Stimulated activated CD8-positive, alpha-beta memory T cell treated with anti-CD3 and anti-CD28 coated beads, Interleukin-7, amount 100 ng/mL, for 4 hours (primary cell): ENCODE measurements at regions not wholly inside any gene's neighbourhood (a gene's known extent, or its start where the extent isn't known, plus 50 kb on each side); places are given as distances from the start of the nearest gene placed in this dataset.

Source experiments
- DNase-seq, 2 donors: peaks; one replicate each; pipeline ENCODE4 v3.0.0-alpha.2; 2020; ENCODE audit warnings: low read depth in 2 of 2

DNA sequence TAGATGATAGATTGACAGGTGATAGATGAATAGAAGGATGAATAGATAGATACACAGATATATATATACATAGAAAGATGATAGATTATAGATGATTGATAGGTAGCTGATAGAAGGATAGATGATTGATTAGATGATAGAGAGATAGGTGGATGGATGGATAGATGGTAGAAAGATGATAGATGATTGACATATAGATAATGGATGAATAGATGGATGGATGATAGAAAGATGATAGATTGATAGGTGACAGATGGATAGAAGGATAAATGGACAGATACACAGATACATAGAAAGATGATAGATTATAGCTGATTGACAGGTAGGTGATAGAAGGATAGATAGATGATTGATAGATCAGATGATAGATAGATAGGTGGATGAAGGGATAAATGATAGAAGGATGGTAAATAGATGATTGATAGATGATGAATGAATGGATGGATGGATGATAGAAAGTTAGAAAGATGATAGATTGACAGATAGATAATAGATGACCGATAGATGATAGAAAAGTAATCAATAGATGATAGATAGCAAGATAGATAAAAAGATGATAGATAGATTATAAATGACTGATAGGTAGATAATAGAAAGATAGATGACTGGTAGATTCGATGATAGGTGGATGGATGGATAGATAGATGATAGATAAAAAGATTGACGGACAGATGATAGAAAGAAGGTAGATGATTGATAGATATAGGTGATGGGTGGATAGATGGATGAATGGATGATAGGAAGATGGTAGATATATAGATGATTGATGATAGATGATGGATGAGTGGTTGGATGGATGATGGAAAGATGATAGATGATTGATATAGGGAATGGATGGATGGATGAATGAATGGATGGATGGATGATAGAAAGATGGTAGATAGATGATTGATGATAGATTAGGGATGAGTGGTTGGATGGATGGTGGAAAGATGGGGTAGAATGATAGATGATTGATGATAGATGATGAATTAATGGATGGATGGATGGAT, 80.4 kb downstream of the MICALL2 start:
- no peak for DNase-seq

DNA sequence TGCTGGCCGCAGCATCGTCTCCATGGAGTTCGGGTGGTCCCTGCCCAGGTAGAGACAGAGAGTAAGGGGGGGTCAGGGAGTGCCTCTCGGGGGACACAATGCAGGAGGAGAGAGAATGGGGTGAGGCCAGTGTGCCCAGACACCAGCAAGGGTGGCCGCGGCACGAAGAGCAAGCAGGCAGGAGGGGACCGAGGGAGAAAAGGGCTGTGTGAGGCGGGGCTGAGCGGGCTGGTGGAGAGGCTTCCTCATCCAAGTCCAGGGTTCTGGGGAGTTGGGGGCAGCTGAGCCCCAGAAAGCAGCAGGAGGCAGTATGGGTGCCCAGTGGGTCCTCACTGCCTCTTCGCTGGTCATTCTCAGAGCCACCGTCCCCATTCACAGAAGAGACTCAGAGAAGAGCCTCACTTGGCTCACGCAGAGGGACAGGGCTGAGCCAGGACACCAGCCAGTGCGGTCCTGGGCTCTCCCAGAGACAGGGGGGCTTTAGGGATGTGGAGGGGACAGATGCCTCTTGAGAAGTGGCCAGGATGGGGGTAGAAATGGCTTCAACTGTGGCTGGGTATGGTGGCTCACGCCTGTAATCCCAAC, 78.9 kb downstream of the MICALL2 start:
- DNase-seq, result no peak

GRCh38 chr7:1380821-1381580, 78.3 kb downstream of the MICALL2 start:
- no peak for DNase-seq

GRCh38 chr7:1382553-1383397, 76.5 kb downstream of the MICALL2 start:
- DNase-seq, result no peak

DNA sequence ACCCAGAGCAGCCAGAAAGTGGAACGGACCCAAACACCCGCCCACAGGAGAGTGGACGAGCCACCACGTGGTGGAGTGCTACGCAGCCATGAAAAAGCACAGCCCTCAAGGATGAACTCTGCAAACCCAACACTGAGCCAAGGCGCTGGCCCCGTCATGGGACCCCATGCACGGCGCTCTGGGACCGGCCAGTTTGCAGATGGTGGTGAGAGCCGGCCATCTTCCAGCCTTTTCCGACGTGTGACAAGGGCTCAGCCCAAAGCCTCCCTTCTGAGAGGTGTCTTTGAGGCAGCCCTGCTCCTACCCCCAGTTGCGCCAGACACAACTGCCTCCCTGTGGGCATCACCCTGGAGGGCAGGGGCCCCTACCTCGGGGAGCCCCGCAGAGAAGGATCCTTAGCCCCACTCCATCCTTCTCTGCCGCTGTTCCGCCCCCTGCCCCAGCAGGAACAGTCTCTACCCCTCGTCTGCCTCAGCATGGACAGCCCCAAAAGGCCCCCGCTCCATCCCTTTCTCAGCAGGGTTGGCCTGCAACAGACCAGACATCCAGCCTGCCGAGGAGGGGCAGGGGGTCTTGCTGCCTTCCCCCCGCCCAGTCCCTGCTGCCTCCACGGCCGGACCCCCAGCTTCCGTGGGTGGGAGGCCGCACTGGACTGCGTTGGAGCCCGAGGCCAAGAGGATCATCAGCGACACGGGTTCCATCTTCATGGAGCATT, 75.7 kb downstream of the MICALL2 start:
- DNase-seq, result no peak

DNA sequence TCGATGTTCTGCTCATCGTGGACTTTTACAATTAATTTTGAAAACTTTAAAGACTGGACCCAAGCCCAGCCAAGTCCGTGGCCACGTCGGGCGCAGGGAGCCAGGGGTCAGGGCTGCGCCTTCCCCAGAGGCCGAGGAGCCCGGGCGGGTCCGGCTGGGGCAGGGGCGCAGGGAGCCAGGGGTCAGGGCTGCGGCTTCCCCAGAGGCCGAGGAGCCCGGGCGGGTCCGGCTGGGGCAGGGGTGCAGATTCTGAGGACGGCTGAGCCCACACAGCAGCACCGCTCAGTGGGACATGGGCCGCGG, 75.2 kb downstream of the MICALL2 start:
- DNase-seq, result no peak
